SK-N-SH (cell line): ENCODE measurements at regions not wholly inside any gene's neighbourhood (a gene's known extent, or its start where the extent isn't known, plus 50 kb on each side); places are given as distances from the start of the nearest gene placed in this dataset.

Experiments used
- EP300 ChIP-seq, 2 experiments: IDR thresholded peaks; 2 replicates each; pipeline versions ENCODE4 v1.4.0 to v1.6.1; 2012; ENCODE audit warnings: borderline replicate concordance in 1 of 2, low read depth in 1 of 2, low read length in 1 of 2
- FOXJ3 ChIP-seq: sonication (generic); formaldehyde crosslinking; IDR thresholded peaks from 2 replicates; pipeline ENCODE4 v1.5.1; 2020; ENCODE audit warnings: mild to moderate bottlenecking, missing genetic modification reagents
- GABPA ChIP-seq: IDR thresholded peaks from 2 replicates; pipeline ENCODE4 v1.4.0; 2012; ENCODE audit warnings: low read depth, mild to moderate bottlenecking
- GATA2 ChIP-seq: sonication (generic); formaldehyde crosslinking; IDR thresholded peaks from 2 replicates; pipeline ENCODE4 v1.5.0; 2020; ENCODE audit warnings: mild to moderate bottlenecking, missing genetic modification reagents
- JUND ChIP-seq: IDR thresholded peaks from 2 replicates; pipeline ENCODE4 v1.4.0; 2012
- POLR2AphosphoS5 ChIP-seq: IDR thresholded peaks from 2 replicates; pipeline ENCODE4 v1.6.1; 2012; ENCODE audit warnings: low read depth, low read length
- RAD21 ChIP-seq: IDR thresholded peaks from 2 replicates; pipeline ENCODE4 v1.6.1; 2012; ENCODE audit warnings: mild to moderate bottlenecking, low read length
- RCOR1 ChIP-seq: fragments of 150-350 bp; IDR thresholded peaks from 2 replicates; pipeline ENCODE4 v1.6.1; 2017; ENCODE audit warnings: antibody characterized with exemption, low read length
- RFX5 ChIP-seq: IDR thresholded peaks from 2 replicates; pipeline ENCODE4 v1.6.1; 2012; ENCODE audit warnings: mild to moderate bottlenecking, improper control_type of control experiment, low read length
- TEAD4 ChIP-seq: IDR thresholded peaks from 2 replicates; pipeline ENCODE4 v1.4.0; 2012; ENCODE audit warnings: mild to moderate bottlenecking, borderline replicate concordance; ENCODE audit not compliant: insufficient read depth
- TF ChIP-seq, protein P1 (sequence below): fragments of 200-600 bp; sonication (generic); IDR thresholded peaks from 2 replicates; pipeline ENCODE4 v1.6.1; 2017; ENCODE audit warnings: antibody characterized with exemption, mild to moderate bottlenecking, moderate library complexity
- TF ChIP-seq, protein P2 (sequence below): IDR thresholded peaks from 2 replicates; pipeline ENCODE4 v1.6.1; 2012; ENCODE audit warnings: mild to moderate bottlenecking, low read depth, low read length, moderate library complexity

DNA sequence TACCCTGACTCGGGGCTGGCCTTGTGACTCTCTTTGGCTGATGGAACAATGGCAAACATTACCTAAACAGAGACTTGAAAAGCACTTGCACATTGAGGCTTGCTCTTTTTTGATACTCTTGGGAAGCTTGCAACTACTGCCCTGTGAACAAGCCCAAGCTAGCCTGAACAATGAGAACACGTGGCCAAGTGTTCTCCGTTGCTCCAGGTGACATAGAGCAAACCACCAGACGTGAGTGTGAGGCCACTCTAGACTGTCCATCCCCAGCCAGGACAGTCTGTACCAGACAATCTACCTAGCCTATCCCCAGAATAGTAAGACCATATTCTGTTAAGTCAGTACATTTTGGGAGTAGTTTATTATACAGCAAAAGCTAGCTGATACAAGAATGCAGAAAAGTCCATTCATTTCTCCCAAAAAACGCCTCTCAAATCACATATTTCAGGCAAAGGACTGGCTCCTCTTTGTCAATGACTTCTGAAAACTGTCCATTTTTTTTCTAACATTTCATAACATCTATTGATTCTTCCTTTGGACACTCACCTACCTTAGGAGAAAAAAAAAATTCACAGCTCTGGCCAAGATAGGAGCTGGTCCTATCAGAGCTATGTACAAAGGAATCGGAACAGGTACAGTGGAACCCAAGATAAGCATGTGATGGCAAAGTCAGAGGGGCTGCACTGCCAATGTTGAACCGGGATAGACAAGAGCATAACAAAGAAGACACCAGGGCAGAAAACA is 142.1 kb upstream of the PKDCC start:
- TF ChIP-seq, protein P1, sequence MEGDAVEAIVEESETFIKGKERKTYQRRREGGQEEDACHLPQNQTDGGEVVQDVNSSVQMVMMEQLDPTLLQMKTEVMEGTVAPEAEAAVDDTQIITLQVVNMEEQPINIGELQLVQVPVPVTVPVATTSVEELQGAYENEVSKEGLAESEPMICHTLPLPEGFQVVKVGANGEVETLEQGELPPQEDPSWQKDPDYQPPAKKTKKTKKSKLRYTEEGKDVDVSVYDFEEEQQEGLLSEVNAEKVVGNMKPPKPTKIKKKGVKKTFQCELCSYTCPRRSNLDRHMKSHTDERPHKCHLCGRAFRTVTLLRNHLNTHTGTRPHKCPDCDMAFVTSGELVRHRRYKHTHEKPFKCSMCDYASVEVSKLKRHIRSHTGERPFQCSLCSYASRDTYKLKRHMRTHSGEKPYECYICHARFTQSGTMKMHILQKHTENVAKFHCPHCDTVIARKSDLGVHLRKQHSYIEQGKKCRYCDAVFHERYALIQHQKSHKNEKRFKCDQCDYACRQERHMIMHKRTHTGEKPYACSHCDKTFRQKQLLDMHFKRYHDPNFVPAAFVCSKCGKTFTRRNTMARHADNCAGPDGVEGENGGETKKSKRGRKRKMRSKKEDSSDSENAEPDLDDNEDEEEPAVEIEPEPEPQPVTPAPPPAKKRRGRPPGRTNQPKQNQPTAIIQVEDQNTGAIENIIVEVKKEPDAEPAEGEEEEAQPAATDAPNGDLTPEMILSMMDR: no peak
- no peak for TF ChIP-seq RCOR1
- no peak for TF ChIP-seq EP300 (IDR thresholded peaks at IDR 0.05; ENCODE audit: borderline replicate concordance in 1 of 2, low read depth in 1 of 2, low read length in 1 of 2)
- no peak for TF ChIP-seq JUND
- TF ChIP-seq FOXJ3 (CRISPR knock-in tag): no peak
- TF ChIP-seq GATA2 (CRISPR knock-in tag): no peak
- no peak for TF ChIP-seq POLR2AphosphoS5
- no peak for TF ChIP-seq RAD21
- TF ChIP-seq, protein P2, sequence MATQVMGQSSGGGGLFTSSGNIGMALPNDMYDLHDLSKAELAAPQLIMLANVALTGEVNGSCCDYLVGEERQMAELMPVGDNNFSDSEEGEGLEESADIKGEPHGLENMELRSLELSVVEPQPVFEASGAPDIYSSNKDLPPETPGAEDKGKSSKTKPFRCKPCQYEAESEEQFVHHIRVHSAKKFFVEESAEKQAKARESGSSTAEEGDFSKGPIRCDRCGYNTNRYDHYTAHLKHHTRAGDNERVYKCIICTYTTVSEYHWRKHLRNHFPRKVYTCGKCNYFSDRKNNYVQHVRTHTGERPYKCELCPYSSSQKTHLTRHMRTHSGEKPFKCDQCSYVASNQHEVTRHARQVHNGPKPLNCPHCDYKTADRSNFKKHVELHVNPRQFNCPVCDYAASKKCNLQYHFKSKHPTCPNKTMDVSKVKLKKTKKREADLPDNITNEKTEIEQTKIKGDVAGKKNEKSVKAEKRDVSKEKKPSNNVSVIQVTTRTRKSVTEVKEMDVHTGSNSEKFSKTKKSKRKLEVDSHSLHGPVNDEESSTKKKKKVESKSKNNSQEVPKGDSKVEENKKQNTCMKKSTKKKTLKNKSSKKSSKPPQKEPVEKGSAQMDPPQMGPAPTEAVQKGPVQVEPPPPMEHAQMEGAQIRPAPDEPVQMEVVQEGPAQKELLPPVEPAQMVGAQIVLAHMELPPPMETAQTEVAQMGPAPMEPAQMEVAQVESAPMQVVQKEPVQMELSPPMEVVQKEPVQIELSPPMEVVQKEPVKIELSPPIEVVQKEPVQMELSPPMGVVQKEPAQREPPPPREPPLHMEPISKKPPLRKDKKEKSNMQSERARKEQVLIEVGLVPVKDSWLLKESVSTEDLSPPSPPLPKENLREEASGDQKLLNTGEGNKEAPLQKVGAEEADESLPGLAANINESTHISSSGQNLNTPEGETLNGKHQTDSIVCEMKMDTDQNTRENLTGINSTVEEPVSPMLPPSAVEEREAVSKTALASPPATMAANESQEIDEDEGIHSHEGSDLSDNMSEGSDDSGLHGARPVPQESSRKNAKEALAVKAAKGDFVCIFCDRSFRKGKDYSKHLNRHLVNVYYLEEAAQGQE: no peak
- no peak for TF ChIP-seq GABPA
- TF ChIP-seq RFX5: no peak
- TF ChIP-seq TEAD4: no peak
